ENCODE measurements at regions not wholly inside any gene's neighbourhood (a gene's known extent, or its start where the extent isn't known, plus 50 kb on each side); places are given as distances from the start of the nearest gene placed in this dataset.
"Not testable (repeated sequence)": the region's sequence is repeated elsewhere in the genome, so short reads cannot be mapped to it uniquely, and the experiment has no call there.

DNA sequence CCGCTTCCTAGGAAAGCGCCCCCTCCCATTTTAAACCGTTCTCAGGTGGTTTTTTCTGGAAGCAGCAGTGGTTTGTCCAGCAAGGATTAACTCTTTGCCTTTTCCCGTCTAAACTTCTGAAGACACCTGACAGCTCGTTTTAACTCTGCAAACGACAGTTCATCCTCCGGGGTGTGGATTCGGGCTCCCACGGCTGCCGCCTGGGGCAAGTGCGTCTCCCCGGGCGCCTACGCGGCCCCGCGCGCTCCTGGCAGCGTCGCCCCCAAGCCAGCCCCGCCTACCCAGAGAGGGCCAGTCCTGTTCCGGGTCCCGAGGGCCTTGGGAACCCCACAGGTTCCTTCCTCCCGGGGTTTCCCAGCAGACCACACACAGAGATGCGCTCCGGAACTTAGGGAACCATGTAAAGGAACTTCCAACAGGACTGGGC lies 54.4 kb downstream of the PRR18 start:
- Histone ChIP-seq H3K36me3 (ENCODE audit: control insufficient read depth, insufficient read depth, low read length, severe bottlenecking) (no peaks in the 10 kb centered on the region), H3K27me3 (replicated peaks; ENCODE audit: control insufficient read depth, insufficient read depth, low read length) (peaks cover 40% of the 10 kb centered on the region), H3K9me3 (ENCODE audit: control insufficient read depth, low read length) (peaks cover 3% of the 10 kb centered on the region), H3K9ac (ENCODE audit: low read length) (no peak overlapping the region), H3K4me1 (ENCODE audit: control insufficient read depth, insufficient read depth, low read length) (no peaks in the 10 kb centered on the region), H3K4me3 (ENCODE audit: low read length) (peak overlapping the region; percentile 66)
- peak; percentile 1 for DNase-seq (ENCODE audit: low read depth)

DNA sequence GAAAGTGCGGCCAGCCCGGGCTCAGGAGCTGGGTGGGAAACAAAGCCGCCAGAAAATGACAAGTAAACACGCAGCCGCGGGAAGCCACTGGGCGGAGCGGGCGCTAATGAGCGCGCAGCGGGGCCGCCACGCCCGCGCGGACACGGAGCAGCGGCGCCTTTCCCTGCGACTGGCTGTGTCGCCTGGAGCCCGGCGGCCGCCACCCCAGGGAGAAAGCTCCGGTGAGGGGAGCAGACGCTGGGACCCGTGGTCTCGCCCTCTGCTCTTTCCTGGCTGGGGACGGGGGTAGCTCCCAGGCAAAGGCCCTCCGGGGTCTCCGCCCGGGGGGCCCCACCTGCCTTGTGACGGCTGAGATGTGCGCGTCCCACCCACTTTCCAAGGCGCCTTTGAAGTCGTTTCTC lies 54.9 kb downstream of the PRR18 start:
- DNase-seq (ENCODE audit: low read depth), result no peak

DNA sequence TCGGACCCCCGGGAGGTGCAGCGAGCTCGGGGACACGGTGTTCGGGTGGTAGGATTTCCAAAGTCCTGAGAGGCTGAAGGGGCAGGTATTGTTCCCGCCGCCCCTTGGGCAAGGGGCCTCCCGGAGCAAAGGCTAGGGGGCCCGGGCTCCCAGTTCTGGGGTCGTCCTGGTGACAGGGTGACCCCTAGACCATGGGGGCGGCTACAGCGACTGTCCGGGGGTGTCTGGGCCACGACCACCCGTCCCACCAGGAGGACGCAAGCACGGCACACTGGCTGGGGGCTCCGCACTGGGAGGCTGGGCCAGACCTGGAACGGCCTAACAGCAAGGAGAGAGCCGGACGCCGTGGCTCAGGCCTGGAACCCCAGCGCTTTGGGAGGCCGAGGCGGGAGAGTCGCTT lies 55.6 kb downstream of the PRR18 start:
- no peak for DNase-seq (ENCODE audit: low read depth)
- no peaks in the 10 kb centered on the region for H3K36me3 ChIP-seq (ENCODE audit: control insufficient read depth, insufficient read depth, low read length, severe bottlenecking)
- H3K4me3 ChIP-seq (ENCODE audit: low read length), result no peak overlapping the region
- peaks cover 32% of the 10 kb centered on the region for H3K27me3 ChIP-seq (replicated peaks; ENCODE audit: control insufficient read depth, insufficient read depth, low read length)
- H3K9me3 ChIP-seq (ENCODE audit: control insufficient read depth, low read length), result peaks cover 3% of the 10 kb centered on the region
- H3K4me1 ChIP-seq (ENCODE audit: control insufficient read depth, insufficient read depth, low read length), result no peaks in the 10 kb centered on the region
- no peak overlapping the region for H3K9ac ChIP-seq (ENCODE audit: low read length)

More for the DNA sequence above, 54.9 kb downstream of the PRR18 start:
- Histone ChIP-seq H3K9ac (ENCODE audit: low read length) (no peak overlapping the region), H3K27me3 (replicated peaks; ENCODE audit: control insufficient read depth, insufficient read depth, low read length) (peaks cover 38% of the 10 kb centered on the region), H3K4me1 (ENCODE audit: control insufficient read depth, insufficient read depth, low read length) (no peaks in the 10 kb centered on the region), H3K4me3 (ENCODE audit: low read length) (peak overlapping the region; percentile 66), H3K36me3 (ENCODE audit: control insufficient read depth, insufficient read depth, low read length, severe bottlenecking) (no peaks in the 10 kb centered on the region), H3K9me3 (ENCODE audit: control insufficient read depth, low read length) (peaks cover 3% of the 10 kb centered on the region)

DNA sequence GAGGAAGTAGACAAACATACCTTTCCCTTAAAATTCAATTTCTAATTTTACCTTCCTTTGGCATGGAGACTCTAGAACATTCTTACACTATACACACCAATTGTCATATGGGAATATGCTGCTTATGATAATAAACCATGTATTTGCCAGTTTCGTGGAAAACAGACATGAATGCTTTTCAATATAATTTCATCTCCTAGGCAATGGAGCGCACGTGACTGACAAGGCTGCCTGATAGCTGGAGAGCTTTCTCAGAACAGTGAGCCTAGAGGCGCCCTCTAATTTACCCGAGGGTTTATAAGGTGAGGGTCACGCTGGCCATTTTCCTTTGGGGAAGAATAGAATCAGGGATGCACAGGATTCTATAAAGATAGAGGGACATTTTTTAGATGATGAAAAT lies 56.5 kb downstream of the PRR18 start:
- Histone ChIP-seq H3K9me3 (ENCODE audit: control insufficient read depth, low read length) (peaks cover 3% of the 10 kb centered on the region), H3K27me3 (replicated peaks; ENCODE audit: control insufficient read depth, insufficient read depth, low read length) (peaks cover 27% of the 10 kb centered on the region), H3K36me3 (ENCODE audit: control insufficient read depth, insufficient read depth, low read length, severe bottlenecking) (no peaks in the 10 kb centered on the region), H3K9ac (ENCODE audit: low read length) (no peak overlapping the region), H3K4me1 (ENCODE audit: control insufficient read depth, insufficient read depth, low read length) (no peaks in the 10 kb centered on the region), H3K4me3 (ENCODE audit: low read length) (no peak overlapping the region)
- DNase-seq (ENCODE audit: low read depth), result no peak

DNA sequence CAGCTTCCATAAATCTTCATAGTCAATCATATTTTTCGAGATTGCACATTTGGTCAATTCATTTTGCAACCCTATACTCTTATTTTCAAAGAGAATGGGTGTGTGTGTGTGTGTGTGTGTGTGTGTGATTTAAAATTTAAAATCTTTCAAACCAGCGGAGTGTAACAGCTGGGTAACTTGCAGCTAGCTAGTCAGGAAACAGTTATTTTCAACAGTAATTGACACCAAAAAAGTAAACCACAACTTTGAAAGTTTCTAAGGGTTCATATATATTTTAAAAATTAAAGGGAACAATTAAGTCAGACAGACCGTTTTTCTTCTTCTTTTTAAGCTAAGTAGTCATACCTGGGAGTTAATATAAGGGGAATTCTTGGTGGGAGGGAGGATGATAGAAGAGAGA lies 57.0 kb downstream of the PRR18 start:
- Histone ChIP-seq H3K4me1 (ENCODE audit: control insufficient read depth, insufficient read depth, low read length) (no peaks in the 10 kb centered on the region), H3K27me3 (replicated peaks; ENCODE audit: control insufficient read depth, insufficient read depth, low read length) (peaks cover 26% of the 10 kb centered on the region), H3K36me3 (ENCODE audit: control insufficient read depth, insufficient read depth, low read length, severe bottlenecking) (no peaks in the 10 kb centered on the region), H3K9me3 (ENCODE audit: control insufficient read depth, low read length) (peaks cover 3% of the 10 kb centered on the region), H3K4me3 (ENCODE audit: low read length) (no peak overlapping the region), H3K9ac (ENCODE audit: low read length) (no peak overlapping the region)
- no peak for DNase-seq (ENCODE audit: low read depth)

DNA sequence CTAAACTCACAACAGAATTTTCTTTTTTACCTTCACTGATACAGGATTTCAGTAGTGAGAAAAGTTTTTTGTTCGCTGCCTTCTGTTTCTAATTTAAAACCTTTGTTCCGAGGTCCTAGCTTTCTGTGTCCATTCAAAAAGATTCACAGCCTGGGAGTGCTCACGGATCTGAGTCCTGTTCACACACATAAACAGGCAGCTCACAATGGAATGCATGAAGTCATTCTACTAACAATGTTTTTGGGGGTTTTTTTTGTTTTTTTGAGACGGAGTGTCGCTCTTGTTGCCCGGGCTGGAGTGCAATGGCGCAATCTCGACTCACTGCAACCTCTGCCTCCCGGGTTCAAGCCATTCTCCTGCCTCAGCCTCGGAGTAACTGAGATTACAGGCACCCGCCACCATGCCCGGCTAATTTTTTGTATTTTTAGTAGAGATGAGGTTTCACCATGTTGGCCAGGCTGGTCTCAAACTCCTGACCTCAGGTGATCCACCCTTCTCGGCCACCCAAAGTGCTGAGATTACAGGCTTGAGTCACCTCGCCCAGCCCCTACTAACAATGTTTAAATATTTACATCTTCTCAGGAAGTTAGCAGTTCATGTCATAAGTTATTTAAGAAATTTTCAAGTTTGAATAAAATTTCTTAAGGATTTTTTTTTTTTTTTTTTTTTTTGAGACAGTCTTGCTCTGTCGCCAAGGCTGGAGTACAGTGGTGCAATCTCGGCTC lies 59.0 kb downstream of the PRR18 start:
- DNase-seq (ENCODE audit: low read depth); H3K4me1 ChIP-seq (ENCODE audit: control insufficient read depth, insufficient read depth, low read length); H3K9me3 ChIP-seq (ENCODE audit: control insufficient read depth, low read length); H3K9ac ChIP-seq (ENCODE audit: low read length); H3K4me3 ChIP-seq (ENCODE audit: low read length); H3K36me3 ChIP-seq (ENCODE audit: control insufficient read depth, insufficient read depth, low read length, severe bottlenecking): not testable (repeated sequence)
- H3K27me3 ChIP-seq (replicated peaks; ENCODE audit: control insufficient read depth, insufficient read depth, low read length), result peaks cover 25% of the 10 kb centered on the region

DNA sequence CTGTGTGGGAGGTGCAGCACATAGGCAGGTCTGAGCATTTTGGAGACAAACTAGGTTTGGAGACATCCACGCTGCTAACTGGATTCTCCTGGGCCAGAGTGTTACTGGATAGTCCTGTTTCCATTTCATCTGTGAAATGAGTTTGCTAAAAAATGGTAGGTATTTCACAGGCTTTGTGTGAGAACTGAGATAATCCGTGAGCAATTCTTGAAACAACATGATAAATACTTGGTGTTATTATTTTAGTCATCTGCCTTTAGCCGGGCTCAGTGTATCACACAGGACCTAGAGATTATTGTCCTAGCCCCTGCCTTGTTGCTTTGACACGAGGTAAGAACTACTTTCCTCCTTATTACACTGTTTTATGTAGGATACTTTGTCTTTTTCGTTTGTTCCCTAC lies 63.0 kb downstream of the PRR18 start:
- Histone ChIP-seq H3K9ac (ENCODE audit: low read length) (no peak overlapping the region), H3K36me3 (ENCODE audit: control insufficient read depth, insufficient read depth, low read length, severe bottlenecking) (no peaks in the 10 kb centered on the region), H3K4me3 (ENCODE audit: low read length) (no peak overlapping the region), H3K9me3 (ENCODE audit: control insufficient read depth, low read length) (no peaks in the 10 kb centered on the region), H3K27me3 (replicated peaks; ENCODE audit: control insufficient read depth, insufficient read depth, low read length) (peaks cover 41% of the 10 kb centered on the region), H3K4me1 (ENCODE audit: control insufficient read depth, insufficient read depth, low read length) (no peaks in the 10 kb centered on the region)
- DNase-seq (ENCODE audit: low read depth), result no peak

DNA sequence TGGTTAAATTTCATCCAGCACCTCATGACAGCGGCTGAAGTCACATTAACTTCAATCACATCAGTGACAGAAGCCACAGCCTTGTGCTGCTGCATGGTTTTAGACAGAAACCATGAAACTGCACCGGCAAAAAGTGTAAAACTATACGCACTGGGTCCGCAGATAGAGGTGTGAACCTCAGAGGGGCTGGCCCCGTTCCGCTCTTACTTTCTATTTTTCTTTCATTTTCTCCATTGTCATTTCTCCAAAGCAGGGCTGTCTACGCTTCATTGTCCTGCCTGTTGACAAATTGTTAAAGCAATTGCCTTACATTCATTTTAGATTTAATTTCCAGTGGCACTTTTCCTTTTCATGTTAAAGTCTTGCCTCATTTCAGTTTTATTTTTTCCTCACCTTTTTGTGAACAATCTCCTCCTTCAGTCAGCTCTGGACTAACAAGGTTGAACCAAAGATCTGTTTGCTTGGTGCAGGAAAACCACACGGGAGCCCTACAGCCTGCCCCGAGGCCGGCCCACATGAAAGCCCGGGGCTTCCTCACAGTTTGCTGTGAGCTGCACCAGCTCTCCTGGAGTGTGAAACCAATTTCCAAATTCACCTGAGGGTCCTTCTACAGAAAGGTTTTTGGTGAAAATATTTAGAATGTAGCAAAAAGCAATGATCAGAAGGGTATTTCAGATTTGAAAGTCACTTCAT lies 63.7 kb downstream of the PRR18 start:
- H3K9ac ChIP-seq (ENCODE audit: low read length), result no peak overlapping the region
- no peaks in the 10 kb centered on the region for H3K4me1 ChIP-seq (ENCODE audit: control insufficient read depth, insufficient read depth, low read length)
- H3K36me3 ChIP-seq (ENCODE audit: control insufficient read depth, insufficient read depth, low read length, severe bottlenecking), result no peaks in the 10 kb centered on the region
- no peaks in the 10 kb centered on the region for H3K9me3 ChIP-seq (ENCODE audit: control insufficient read depth, low read length)
- peaks cover 41% of the 10 kb centered on the region for H3K27me3 ChIP-seq (replicated peaks; ENCODE audit: control insufficient read depth, insufficient read depth, low read length)
- DNase-seq (ENCODE audit: low read depth), result no peak
- H3K4me3 ChIP-seq (ENCODE audit: low read length), result no peak overlapping the region

DNA sequence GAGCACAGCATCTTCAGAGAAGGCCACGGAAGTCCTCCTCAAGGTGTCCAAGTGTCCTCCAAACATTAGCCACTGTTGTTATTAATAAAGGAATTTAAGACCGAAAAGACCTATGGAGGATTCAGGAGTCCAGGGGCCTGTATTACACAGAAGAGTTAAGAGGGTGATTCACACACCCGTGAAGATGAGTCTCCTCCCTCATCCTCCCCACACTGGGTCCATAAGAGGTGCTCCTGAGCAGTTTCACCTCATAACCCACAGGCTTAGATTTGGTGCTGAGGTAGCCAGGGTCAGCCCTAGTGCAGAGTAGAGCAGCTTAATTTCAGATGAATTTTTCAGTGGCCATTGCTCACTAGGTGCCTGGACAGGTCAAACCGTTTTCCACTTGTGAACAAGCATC lies 65.3 kb downstream of the PRR18 start:
- Histone ChIP-seq H3K9me3 (ENCODE audit: control insufficient read depth, low read length) (no peaks in the 10 kb centered on the region), H3K4me3 (ENCODE audit: low read length) (no peak overlapping the region), H3K36me3 (ENCODE audit: control insufficient read depth, insufficient read depth, low read length, severe bottlenecking) (no peaks in the 10 kb centered on the region), H3K9ac (ENCODE audit: low read length) (no peak overlapping the region), H3K27me3 (replicated peaks; ENCODE audit: control insufficient read depth, insufficient read depth, low read length) (peaks cover 47% of the 10 kb centered on the region), H3K4me1 (ENCODE audit: control insufficient read depth, insufficient read depth, low read length) (no peaks in the 10 kb centered on the region)
- DNase-seq (ENCODE audit: low read depth), result no peak

DNA sequence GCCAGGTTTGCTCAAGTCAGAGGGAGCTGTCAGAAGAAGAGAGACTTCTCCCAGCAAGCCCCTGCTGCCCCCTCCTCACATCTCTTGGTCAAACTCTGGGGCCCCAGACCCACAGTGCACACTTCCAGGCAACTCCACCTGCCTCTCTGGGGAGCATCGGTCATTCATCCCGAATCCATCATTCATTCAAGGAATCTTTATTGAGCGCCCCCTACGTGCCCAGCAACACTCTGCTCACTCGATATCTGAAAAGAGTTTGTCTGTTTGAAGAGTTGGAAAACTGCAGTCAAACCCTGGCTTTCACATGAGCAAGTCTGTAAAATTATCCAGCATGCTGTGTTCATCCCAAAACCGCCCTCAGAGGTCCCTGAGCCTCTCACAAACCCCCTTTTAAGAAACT lies 66.2 kb downstream of the PRR18 start:
- H3K4me3 ChIP-seq (ENCODE audit: low read length), result no peak overlapping the region
- H3K9ac ChIP-seq (ENCODE audit: low read length), result no peak overlapping the region
- H3K4me1 ChIP-seq (ENCODE audit: control insufficient read depth, insufficient read depth, low read length), result no peaks in the 10 kb centered on the region
- no peaks in the 10 kb centered on the region for H3K9me3 ChIP-seq (ENCODE audit: control insufficient read depth, low read length)
- no peak for DNase-seq (ENCODE audit: low read depth)
- peaks cover 47% of the 10 kb centered on the region for H3K27me3 ChIP-seq (replicated peaks; ENCODE audit: control insufficient read depth, insufficient read depth, low read length)
- H3K36me3 ChIP-seq (ENCODE audit: control insufficient read depth, insufficient read depth, low read length, severe bottlenecking), result no peaks in the 10 kb centered on the region

DNA sequence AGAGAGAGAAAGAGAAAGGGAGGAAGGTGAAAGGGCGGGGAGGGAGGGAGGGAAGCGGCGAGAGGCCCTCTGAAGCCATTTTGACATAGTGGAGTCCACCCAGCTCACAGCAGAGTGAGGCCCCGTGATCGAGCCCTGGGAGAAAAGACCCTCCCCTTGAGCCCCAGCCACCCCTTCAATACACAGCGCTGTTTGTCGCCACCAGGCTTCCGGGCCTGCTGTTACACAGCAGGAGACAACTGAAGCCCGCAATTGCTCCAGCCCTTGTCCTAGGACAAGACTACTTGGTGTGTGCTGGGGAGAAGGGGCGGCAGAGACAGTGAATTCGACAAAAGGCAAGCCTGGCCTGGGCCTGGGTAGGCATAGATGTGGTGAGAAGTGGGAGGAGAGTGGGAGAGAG lies 67.3 kb downstream of the PRR18 start:
- no peak overlapping the region for H3K4me3 ChIP-seq (ENCODE audit: low read length)
- DNase-seq (ENCODE audit: low read depth), result no peak
- H3K27me3 ChIP-seq (replicated peaks; ENCODE audit: control insufficient read depth, insufficient read depth, low read length), result peaks cover 52% of the 10 kb centered on the region
- no peaks in the 10 kb centered on the region for H3K36me3 ChIP-seq (ENCODE audit: control insufficient read depth, insufficient read depth, low read length, severe bottlenecking)
- H3K4me1 ChIP-seq (ENCODE audit: control insufficient read depth, insufficient read depth, low read length), result no peaks in the 10 kb centered on the region
- no peak overlapping the region for H3K9ac ChIP-seq (ENCODE audit: low read length)
- H3K9me3 ChIP-seq (ENCODE audit: control insufficient read depth, low read length), result no peaks in the 10 kb centered on the region

All from adipocyte (in vitro differentiated cells).